Inferior parietal cortex (tissue), 1 donor: ENCODE measurements at regions not wholly inside any gene's neighbourhood (a gene's known extent, or its start where the extent isn't known, plus 50 kb on each side); places are given as distances from the start of the nearest gene placed in this dataset.

ENCODE experiments used
- DNase-seq: peaks from one replicate; pipeline ENCODE4 v3.0.0-alpha.2; 2016; ENCODE audit errors: extremely low spot score

DNA sequence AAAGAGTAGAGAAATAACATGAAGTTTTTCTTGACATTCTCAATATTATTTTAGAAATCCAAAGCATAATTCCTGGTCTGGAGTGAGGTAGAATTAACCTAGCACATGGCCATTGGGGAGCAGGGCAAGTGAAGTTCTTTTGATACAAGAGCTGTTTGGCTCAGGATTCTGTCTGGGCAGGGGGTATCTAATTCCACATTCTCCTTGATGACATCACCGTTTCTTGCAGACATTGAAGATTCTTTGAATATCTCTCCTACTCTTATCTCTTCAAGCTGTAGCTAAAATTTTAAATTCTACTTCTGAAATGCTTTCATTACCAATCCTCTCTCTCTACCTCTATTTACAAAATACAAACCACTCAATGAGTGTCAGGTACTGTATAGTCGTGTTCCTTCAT, 138.2 kb upstream of the TENM4 start:
- DNase-seq: no peak

DNA sequence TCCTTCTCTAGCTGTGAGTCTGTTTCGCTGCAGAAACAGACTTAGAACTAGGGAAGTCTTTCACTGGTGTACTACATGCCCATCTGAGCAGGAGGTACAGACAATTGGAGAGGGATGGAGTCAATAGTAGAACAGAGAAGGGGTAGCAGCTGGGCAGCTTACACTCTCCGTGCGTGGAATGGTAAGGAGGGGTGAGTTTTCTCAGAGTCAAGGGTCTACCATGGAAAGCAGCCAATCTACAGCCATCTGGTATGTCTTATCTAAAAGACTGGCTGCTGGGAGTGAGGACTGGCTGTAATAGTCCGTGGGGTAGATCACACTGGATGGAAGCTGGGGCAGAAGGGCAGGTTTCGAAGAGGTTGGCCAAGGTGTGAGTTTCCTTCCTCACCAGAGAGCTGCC, 137.3 kb upstream of the TENM4 start:
- DNase-seq: no peak

DNA sequence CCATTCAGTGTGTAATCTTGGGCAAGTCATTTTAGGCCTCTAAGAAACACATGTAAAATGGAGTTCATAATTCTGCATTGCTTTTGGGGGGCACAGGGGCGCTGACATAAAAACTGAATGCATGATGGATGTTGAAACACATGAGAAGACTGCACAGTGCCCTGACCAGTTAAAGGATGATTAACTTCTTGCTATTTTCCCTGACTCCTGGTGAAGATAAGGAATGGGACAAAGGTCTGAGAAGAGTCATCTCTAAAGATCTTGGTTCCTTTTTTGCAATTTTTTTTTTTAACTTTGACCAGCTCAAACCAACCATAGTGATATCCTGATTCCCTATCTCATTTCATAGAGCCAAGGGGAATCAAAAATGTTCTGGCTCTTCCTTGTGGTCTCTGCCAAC, 134.9 kb upstream of the TENM4 start:
- DNase-seq: no peak

DNA sequence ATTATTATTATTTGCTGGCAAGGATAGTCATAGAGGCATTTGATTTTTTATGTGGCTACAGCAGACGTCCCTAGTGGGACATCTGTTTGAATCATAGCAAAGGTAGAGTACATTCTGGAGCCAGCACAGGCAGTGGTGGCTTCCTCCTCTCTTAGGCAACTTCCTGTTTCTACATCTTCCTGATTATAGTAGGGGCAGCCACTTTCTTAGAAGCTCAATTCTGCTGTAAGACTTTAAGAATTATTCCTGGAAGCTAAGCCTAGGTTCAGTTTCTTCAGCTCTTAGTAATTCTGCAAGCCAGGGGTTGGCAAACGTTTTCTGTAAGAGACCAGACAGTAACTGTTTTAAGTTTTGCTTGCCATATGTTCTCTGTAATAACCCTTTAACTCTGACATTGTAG, 129.3 kb upstream of the TENM4 start:
- no peak for DNase-seq

- no peak for DNase-seq
These were observed 123.6 kb upstream of the TENM4 start for GRCh38 chr11:79564288-79564925.

DNA sequence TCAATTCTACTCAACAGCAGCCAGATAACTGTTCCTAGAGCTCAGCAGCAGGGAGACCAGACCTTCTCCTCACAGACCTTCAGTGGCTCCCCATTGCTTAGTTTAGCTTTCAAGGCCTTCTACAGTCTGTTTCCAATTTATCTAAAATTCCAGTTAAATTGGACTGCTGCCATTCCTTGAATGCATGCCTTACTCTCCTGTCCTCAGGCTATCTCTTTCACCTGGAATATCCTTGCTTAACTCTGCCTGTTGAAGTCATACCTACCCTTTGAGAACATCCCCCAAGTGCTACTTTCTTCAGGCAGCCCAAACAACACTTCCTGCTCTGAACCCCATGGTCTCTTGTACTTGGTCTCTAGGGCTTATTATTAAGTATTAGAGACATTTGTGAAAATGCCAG, 120.7 kb upstream of the TENM4 start:
- no peak for DNase-seq

- no peak for DNase-seq
These were observed 110.0 kb upstream of the TENM4 start for GRCh38 chr11:79550809-79551208.

DNA sequence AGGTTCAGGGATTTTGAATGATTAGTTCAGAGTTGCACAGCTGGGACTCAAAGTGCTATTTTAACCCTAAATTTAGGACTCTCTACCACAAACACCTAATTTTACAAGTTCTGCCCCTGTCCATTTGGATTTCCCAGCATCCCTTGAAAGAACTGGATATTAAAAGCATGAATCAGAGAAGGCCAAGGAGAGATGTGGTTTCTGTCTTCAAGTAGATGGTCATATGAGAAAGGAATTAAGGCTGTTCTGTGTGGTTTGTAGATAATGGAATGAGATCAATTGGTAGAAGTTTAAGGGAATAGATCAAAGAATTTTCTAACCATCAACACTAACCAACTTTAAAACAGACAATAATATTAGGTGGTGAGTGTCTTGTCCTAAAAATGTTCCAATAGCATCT, 106.4 kb upstream of the TENM4 start:
- no peak for DNase-seq

- DNase-seq: no peak
These were observed 105.5 kb upstream of the TENM4 start for GRCh38 chr11:79546351-79546750.

- no peak for DNase-seq
These were observed 103.5 kb upstream of the TENM4 start for GRCh38 chr11:79544361-79544760.

- DNase-seq: no peak
These were observed 102.3 kb upstream of the TENM4 start for GRCh38 chr11:79543101-79543500.

DNA sequence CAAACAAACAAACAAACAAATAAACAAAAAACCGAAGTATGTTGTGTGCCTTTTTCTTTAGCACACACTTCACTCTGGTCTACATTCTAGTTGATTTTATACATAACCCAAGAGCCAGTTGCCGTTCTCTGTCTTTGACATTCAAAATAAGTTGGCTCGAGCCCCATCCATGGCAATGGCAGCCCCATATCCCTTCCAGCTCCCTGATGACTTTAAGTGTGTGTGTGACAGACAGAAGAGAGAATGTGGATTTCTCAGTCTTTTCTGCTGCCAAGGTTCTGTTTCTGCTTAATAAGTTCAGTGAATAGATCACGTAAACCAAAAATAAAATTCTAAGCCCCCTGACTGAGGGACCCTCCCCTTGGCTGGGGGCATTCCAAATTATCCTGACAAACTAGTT, 100.6 kb upstream of the TENM4 start:
- DNase-seq: no peak

- DNase-seq: no peak
These were observed 97.9 kb upstream of the TENM4 start for GRCh38 chr11:79538775-79539174.

- DNase-seq: no peak
These were observed 95.5 kb upstream of the TENM4 start for GRCh38 chr11:79536155-79536917.

DNA sequence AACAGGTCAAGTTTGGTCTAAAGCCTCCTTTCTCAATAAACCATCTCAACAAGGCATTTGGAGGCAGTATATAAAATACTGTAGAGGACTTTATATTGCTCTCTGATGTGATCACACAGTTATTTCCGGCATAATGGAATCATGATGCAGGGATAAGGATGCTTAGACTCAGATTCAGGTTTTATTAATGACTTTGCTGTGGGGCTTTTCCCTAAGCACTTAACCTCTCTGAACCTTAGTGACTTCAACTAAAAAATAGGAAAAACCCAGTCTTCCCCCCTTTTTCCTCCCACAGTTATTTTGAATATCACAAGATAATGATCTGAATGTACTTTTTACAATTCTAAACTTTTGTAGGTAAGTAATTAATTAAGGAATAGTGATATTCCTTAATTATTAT, 94.8 kb upstream of the TENM4 start:
- DNase-seq: no peak

DNA sequence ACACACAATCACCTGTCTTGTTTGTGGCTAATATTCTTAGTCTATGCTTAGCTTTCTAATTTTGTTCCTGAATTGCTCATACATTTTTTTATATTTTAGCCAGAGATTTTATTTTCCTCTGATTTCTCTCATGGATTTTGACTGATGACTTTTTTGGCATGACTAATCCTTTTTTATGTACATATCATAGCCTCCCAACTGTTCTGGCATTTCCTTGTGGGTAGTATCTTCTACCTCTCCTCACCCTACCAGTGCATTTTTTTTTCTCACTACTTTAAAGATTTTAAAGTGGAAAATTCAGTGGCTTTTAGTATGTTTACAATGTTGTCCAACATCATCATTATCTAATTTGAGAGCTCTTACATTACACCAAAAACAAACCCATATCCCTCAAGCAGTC, 84.4 kb upstream of the TENM4 start:
- no peak for DNase-seq

DNA sequence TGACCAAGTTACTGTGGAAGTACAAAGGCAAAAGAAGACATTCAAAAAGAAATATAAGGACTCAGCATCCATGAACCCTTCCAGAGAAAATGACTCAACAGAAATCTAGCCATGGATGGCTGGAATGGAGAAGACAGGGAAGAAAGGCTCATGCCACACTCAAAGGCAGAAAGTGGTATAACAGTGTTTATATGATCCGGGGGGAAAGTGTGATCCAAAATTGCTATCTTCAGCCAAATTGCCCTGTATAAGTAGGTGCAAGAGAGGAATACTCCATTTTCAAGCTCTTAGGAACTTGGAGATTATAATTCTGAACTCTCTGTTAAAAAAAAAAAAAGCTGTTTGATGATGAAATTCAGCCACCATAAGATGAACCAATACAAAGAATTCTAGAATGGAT, 81.8 kb upstream of the TENM4 start:
- DNase-seq: no peak

GRCh38 chr11:79520086-79520485, 79.3 kb upstream of the TENM4 start:
- no peak for DNase-seq

DNA sequence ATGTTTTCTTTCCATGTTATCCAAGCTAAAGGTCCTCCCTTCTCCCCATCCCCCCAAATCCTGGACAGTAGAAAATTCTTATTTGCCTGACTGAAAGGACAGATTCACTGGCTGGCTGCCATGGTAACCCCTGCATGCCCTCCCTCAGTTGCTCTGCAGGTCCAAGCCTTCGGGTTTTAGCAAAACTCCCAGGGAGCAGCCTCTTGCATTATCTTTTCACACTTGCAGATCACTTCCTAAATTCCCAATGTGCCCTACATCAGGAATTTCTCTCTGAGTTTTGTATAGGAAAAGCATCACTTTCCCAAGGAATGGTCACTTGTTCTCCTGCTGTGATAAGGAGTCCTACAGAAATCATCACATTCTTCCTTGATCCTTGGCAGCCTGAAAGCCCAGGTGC, 75.0 kb upstream of the TENM4 start:
- no peak for DNase-seq

GRCh38 chr11:79514695-79515094, 73.9 kb upstream of the TENM4 start:
- no peak for DNase-seq

DNA sequence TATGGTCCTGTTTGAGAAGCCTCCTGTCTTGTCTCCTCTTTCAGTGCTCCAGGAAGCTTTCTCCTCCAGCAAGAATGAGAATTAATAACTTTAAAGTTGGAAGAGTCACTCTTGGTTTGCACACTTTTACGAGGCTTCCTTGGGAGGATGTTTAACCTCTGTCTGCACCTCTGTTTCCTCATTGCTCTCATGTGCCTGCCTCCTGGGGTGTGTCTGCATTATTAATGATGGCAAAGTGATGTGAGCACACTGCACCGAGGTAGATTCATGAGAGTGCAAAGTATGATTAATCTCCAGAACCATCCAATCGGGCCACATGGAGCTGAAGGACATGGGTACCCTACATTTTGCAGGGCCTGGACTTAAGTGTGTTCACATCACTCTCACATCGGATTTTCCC, 73.5 kb upstream of the TENM4 start:
- no peak for DNase-seq

- DNase-seq: no peak
These were observed 72.1 kb upstream of the TENM4 start for GRCh38 chr11:79512706-79513469.

GRCh38 chr11:79510960-79511359, 70.1 kb upstream of the TENM4 start:
- DNase-seq: no peak
